NCI-H2107 treated with DMSO at 0.1 percent for 48 hours (cell line): ENCODE measurements at regions not wholly inside any gene's neighbourhood (a gene's known extent, or its start where the extent isn't known, plus 50 kb on each side); places are given as distances from the start of the nearest gene placed in this dataset.

Experiments used
- DNase-seq: peaks from one replicate; lab custom pipeline; 2025; ENCODE audit not compliant: unreplicated experiment; lab: John Stamatoyannopoulos, UW

GRCh38 chr2:144886862-144887261, 366.9 kb upstream of the ZEB2 start:
- DNase-seq: no peak

DNA sequence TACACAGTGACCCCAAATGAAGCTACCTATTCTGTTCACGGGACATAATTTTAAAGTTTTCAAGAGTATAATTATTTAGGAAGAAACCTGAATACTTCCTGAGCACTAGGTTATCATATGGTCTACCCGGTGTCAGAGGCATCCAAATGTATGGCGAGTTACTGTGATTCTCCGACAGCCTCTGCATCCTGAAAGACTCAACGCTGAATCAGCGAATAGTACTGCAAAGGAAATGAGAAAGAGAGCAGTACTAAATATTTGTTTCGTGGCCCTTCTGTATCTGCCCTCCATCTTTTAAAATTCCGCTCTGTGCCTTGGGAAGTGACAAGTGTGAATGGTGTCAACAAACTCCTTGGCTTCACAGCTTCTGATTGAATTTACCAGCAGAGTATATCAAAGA, 358.0 kb upstream of the ZEB2 start:
- DNase-seq: no peak

GRCh38 chr2:144876013-144876412, 356.1 kb upstream of the ZEB2 start:
- no peak for DNase-seq

GRCh38 chr2:144875290-144875969, 355.5 kb upstream of the ZEB2 start:
- DNase-seq: no peak

DNA sequence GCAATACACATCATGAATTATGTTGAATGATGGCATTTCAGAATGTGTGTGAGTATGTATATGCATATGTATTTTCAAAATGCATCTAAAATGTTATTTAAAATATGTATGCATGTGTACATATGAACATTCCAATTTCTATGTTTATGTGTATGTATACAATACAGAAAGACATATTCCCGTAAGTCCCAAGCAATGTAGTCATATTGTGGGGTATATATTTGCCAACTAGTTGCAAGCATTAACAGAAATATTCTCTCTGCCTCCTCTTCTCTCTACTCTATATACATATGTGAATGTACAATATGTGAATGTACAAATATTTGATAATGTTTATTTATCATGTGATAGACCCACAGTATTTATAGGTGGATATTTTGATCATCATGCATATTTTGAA, 345.8 kb upstream of the ZEB2 start:
- DNase-seq: no peak

GRCh38 chr2:144859716-144860115, 339.8 kb upstream of the ZEB2 start:
- DNase-seq: no peak

- DNase-seq: no peak
Measured at GRCh38 chr2:144858211-144858610, 338.3 kb upstream of the ZEB2 start.

GRCh38 chr2:144854596-144854995, 334.7 kb upstream of the ZEB2 start:
- no peak for DNase-seq

DNA sequence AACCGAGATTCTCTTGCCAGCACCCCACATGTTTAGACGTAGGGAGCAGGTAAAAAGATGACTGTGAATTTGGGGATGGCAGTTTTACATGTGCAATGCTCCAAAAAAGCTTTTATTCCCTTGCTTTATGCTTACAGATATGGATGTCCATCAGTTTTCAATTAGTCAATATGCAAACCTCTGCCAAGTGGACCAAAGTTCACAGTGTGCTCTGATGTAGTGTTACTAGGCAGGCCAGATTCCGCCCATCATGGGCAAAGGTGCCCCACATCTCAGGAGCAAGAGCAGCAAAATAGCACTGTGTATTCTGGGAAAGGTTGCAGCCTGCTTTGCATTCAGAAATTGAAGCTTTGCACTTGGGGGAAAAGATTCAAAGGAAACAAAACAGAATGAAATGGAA, 329.7 kb upstream of the ZEB2 start:
- no peak for DNase-seq

DNA sequence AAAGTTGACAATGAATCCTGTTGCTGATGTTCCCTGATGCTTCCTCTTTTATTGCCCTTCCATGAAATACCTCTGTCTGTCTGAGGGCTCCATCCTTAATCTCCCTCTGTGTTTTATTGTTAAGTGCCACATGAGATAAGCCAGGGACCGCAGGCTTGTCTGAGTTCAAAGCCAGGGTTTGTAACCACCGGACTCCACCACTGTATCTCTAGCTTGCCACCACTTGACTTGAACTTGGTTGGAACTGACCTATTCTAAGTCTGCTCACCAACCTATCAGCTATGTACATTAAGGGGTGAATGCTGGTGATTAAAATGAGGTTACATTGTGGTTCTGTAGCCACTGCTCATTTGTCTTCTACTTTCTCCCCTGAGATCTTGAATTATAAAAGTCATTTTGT, 328.5 kb upstream of the ZEB2 start:
- no peak for DNase-seq

- no peak for DNase-seq
Measured at GRCh38 chr2:144847347-144848080, 327.6 kb upstream of the ZEB2 start.

DNA sequence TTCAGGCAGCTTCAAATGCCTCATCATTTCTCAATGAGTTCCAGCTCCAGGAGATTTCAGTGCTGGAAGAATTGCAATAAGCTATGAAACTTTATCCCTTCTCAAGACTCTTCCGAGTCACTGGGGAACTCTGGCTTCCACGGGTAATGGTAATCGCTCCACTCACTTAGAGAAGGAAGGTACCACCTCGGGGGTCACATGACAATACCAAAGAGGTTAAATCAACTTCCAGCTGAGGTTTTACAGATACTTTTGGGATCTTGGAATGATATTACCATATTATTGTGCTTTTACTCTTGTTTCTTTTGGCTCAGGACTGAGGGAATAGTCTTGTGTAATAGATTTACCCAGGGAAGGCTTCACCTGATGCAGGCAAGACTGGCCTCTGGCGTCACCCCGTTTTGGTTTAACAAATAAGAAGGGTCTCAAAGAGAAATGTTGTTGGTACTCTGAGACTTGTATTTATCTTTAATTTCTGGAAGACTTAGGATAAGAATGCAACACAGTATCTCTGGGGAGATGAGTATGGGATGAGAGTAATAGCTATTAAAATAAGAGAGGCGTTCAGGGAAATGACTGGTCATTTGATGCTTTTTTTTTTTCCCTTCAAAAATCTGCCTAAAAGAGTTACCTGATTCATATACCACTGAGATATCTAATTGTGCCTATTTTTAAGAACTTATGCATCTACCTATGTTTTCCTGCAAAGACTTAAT, 316.9 kb upstream of the ZEB2 start:
- DNase-seq: no peak

DNA sequence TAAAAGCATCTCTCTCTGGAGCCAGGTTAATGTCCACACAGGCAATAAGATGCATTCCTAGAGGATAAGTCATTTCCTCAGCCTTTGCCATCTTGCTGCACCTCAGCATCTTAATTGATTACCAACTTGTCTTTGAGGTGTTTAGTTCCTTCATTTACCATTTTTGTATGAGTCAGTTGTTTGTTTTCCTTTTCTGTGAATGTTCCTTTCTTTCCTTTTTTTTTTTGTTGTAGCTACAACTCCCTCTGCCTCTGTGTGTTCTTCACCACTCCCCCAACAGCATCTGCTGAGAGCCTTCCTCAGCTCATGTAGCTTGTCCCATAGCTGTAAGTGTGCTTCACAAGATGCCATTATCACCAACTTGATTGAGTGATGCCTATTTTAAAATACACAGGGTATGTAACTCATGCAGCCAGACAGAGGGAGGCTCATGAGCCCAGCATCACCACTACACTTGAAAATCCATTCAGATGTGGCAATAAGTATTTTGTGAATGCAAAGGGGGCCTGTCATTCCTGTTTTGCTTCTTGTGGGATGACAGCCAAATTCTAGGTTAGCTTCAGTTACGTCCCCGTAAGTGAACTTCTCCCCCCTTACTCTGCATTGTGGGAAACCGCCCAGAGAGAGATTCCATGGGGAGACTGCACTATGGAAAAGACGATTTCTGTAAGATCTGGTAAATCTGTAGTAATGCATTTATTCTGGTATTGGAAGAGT, 315.9 kb upstream of the ZEB2 start:
- no peak for DNase-seq

DNA sequence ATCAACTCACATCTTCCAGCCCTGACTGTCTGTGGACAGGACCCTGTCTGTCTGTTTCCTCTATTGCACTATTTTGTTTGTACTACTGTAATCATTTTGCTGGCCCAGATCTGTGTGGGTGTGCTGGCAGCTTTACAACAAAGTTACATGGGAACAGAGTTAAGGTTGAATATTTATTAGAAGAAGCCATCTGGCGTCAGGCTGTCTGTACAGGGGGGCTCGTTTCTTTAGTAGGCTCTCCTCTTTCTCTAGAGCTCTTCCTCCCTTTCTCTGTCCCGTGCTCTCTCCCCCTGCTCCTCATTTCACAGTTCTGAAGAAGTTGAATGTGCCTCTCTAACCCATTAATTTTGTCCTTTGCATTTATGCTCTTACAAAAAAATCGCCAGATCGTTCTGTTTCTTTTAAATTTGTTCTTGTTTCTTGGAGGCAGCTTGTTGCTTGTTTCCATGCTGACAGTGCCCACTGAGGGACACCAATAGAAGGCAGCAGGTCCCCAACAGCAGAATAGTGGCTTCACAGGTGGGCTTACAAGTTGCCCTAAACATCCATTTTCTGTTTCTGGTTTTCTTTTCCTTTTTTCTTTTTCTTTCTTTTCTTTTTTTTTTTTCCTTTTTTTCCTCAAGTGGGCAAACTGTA, 315.2 kb upstream of the ZEB2 start:
- no peak for DNase-seq

DNA sequence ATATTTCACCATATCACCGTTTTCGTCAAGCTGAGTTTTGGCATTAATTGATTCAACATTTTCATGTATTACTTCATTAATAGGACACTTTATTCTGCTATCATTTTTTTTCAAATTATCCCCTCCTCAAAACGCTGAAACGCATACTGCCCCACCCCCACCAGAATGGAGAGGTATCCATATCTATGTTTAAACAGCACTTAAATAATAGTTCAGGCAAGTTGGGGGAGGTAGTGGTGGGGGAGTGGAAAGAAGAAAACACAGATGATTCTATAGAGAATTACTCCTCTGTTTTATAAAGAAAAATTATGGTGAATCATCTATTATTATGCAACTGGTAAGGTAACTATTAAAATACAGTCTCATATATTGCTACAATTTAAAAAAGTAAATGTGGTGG, 314.4 kb upstream of the ZEB2 start:
- DNase-seq: no peak

DNA sequence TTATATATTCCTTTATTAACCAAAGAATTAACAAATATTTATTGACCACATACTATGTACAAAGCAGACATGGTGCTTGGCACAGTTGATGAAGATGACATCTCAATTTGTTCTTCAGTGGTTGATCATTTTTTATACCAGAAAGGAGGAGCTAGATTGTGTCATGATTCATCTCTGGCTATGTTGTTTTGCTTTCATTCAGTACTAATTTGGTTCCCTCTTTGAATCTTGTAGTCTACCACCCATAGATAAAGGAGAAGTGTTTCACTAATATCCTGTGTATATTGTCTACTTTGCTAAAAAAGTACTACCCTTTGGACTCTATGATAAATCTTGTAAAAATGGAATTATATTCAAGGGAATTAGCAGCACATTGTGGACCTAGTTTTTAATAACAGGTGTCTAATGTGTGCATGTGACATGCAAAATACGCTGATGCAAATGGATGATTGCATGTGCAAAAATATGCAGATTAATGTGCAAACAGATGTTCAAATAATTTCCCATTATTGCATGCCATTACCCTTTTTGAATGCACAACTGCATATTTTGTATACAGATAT, 313.2 kb upstream of the ZEB2 start:
- DNase-seq: no peak

DNA sequence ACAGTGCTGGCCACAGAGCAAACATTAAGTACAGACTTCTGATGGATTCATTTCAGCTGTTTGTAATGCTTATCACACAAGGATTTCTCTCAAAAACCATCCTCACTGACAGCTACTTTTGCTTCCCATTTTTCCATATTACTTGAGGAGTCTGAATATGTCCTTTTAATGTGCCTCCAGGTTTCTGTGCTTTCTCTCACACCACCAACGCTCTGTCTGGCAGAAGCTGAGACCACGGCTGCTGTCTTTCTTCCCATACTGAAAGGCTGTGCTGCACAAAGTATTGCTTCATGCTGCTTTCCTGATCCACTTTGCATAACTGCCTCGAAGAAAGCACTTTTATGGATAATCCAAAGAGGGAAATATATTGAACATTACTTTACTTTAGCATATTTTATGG, 312.1 kb upstream of the ZEB2 start:
- DNase-seq: no peak

DNA sequence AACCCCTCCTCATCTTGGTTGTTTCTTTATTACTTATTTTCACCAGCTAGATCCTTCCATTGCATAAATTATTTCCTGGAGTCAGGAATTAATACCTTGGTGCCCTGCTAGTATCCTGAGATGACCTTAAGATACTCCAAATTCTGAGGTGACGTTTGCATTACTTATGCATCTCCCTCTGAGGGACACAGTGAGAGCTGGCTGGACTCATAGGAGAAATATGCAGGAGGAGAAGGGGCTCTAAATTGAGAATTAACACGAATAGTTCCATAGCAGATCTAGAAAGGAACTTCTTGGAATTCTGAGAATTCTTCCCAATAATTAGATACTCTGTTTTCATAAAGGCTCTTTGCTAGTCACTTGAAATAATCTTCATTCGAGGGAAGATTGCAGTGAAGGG, 310.6 kb upstream of the ZEB2 start:
- no peak for DNase-seq

GRCh38 chr2:144827404-144827803, 307.5 kb upstream of the ZEB2 start:
- no peak for DNase-seq

DNA sequence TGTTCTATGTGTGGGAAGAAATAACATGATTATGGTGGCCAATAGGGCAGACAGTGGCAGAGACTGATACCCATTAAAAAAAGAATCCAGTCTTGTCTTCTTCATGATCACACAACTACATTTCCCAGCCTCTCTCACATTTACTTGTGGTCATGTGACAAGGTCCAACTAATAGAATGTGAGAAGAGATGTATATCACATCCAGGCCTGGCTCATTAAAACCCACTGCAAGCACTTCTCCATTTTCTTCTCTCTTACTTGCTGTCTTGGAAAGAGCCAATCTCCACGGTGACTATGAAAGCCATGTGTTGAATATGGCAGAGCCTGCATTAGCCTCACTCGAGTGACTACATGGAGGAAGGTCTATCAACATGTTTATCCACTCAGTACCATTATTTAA, 306.2 kb upstream of the ZEB2 start:
- DNase-seq: no peak
